ENCODE measurements at regions not wholly inside any gene's neighbourhood (a gene's known extent, or its start where the extent isn't known, plus 50 kb on each side); places are given as distances from the start of the nearest gene placed in this dataset.

DNA sequence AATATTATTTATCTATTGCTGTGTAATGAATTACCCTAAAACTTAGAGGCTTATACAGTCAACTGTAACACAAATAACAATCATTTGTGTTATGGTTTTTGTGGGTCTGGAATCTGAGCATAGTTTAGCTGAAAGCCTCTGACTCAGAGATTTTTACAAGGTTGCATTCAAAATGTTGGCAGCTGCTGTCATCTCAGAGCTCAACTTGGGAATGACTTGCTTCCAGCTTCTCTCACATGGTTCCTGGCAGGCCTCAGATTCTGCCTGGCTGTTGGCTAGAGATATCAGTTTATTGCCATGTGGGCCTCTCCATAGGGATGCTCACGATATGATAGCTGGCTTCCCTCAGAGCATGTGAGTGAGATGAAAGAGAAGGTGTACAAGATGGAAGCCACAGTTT is 70.2 kb upstream of the BRWD3 start:
- no CpG with 5 or more reads among the region's 1 CpG for WGBS (ENCODE audit: insufficient coverage)
- H3K27ac Mint-ChIP-seq = no peak overlapping the region

DNA sequence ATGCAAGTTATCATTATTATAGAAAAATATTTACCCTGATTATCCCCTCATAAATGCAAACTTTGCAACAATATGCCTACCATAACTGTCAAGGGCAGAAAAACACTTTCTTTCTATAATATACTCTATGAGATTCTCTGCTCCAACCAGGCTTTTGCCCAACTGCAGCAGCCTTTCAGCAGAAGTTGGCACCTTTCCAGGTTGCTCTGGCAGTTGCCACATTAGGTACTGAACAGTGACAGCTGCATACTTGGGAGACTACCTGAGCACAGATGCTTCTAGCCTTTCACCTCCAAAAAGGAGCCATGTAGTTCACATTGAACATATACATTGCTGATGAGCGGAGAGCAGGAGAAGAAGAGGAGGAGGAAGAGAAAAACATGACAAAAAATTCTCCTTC is 69.5 kb upstream of the BRWD3 start:
- H3K36me3 ChIP-seq (replicated peaks in 1 of 2; ENCODE audit: control insufficient read depth in 1 of 2, insufficient read depth in 2 of 2, low read length in 2 of 2) = no peaks in the 10 kb centered on the region
- H3K27me3 Mint-ChIP-seq (ENCODE audit: low read depth in 3 of 3) = peaks cover 0 to 3% (median 1%) of the 10 kb centered on the region in 3 donors
- H3K4me3 Mint-ChIP-seq = no peak overlapping the region
- intact Hi-C loops (cut with micrococcal nuclease) = no loop called here
- no peaks in the 10 kb centered on the region for H3K9me3 ChIP-seq (replicated peaks in 1 of 2; ENCODE audit: control insufficient read depth in 1 of 2, insufficient read depth in 1 of 2, low read length in 2 of 2)
- H3K4me1 Mint-ChIP-seq = no peaks in the 10 kb centered on the region
- no peaks in the 10 kb centered on the region for H4K20me1 ChIP-seq (ENCODE audit: insufficient read depth, low read length)
- H3K9ac ChIP-seq (ENCODE audit: insufficient read depth, low read length, poor library complexity, severe bottlenecking) = no peak overlapping the region
- H3K4me3 ChIP-seq (replicated peaks in 1 of 3; ENCODE audit: low read depth in 2 of 3, low read length in 3 of 3) = no peak overlapping the region
- H2AFZ ChIP-seq (ENCODE audit: insufficient read depth, low read depth, low read length, poor library complexity, severe bottlenecking) = no peak overlapping the region
- no peaks in the 10 kb centered on the region for H3K9me3 Mint-ChIP-seq
- H3K27ac Mint-ChIP-seq = no peak overlapping the region
- H3K27me3 ChIP-seq (ENCODE audit: control insufficient read depth in 2 of 2, insufficient read depth in 2 of 2, low read length in 2 of 2) = no peaks in the 10 kb centered on the region
- H3K36me3 Mint-ChIP-seq = no peaks in the 10 kb centered on the region
- WGBS (ENCODE audit: insufficient coverage) = no CpG with 5 or more reads among the region's 1 CpG
- H3K4me2 ChIP-seq (replicated peaks; ENCODE audit: extremely low read depth, low read length, poor library complexity, severe bottlenecking) = no peak overlapping the region
- TF ChIP-seq, protein P1, sequence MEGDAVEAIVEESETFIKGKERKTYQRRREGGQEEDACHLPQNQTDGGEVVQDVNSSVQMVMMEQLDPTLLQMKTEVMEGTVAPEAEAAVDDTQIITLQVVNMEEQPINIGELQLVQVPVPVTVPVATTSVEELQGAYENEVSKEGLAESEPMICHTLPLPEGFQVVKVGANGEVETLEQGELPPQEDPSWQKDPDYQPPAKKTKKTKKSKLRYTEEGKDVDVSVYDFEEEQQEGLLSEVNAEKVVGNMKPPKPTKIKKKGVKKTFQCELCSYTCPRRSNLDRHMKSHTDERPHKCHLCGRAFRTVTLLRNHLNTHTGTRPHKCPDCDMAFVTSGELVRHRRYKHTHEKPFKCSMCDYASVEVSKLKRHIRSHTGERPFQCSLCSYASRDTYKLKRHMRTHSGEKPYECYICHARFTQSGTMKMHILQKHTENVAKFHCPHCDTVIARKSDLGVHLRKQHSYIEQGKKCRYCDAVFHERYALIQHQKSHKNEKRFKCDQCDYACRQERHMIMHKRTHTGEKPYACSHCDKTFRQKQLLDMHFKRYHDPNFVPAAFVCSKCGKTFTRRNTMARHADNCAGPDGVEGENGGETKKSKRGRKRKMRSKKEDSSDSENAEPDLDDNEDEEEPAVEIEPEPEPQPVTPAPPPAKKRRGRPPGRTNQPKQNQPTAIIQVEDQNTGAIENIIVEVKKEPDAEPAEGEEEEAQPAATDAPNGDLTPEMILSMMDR (IDR thresholded peaks at IDR 0.05) = no peak
- no peaks in the 10 kb centered on the region for H3K79me2 ChIP-seq (ENCODE audit: insufficient read depth, low read length)
- no peaks in the 10 kb centered on the region for H3K4me1 ChIP-seq (ENCODE audit: control insufficient read depth in 1 of 2, insufficient read depth in 2 of 2, low read length in 2 of 2)
- H3K27ac ChIP-seq (ENCODE audit: low read depth in 1 of 2, low read length in 2 of 2) = no peak overlapping the region
- no peak for DNase-seq

More for the DNA sequence above, 70.2 kb upstream of the BRWD3 start:
- H3K27ac ChIP-seq (ENCODE audit: low read depth in 1 of 2, low read length in 2 of 2) = no peak overlapping the region
- no peaks in the 10 kb centered on the region for H3K27me3 ChIP-seq (ENCODE audit: control insufficient read depth in 2 of 2, insufficient read depth in 2 of 2, low read length in 2 of 2)
- Mint-ChIP-seq H3K27me3 (ENCODE audit: low read depth in 3 of 3) (peaks cover 0 to 3% (median 0%) of the 10 kb centered on the region in 3 donors), H3K4me1 (no peaks in the 10 kb centered on the region), H3K9me3 (no peaks in the 10 kb centered on the region), H3K4me3 (no peak overlapping the region), H3K36me3 (no peaks in the 10 kb centered on the region)
- no peak overlapping the region for H3K9ac ChIP-seq (ENCODE audit: insufficient read depth, low read length, poor library complexity, severe bottlenecking)
- H4K20me1 ChIP-seq (ENCODE audit: insufficient read depth, low read length) = no peaks in the 10 kb centered on the region
- no peaks in the 10 kb centered on the region for H3K9me3 ChIP-seq (replicated peaks in 1 of 2; ENCODE audit: control insufficient read depth in 1 of 2, insufficient read depth in 1 of 2, low read length in 2 of 2)
- TF ChIP-seq, protein P1 (IDR thresholded peaks at IDR 0.05) = no peak
- no peak for DNase-seq
- intact Hi-C loops (cut with micrococcal nuclease) = no loop called here
- no peaks in the 10 kb centered on the region for H3K4me1 ChIP-seq (ENCODE audit: control insufficient read depth in 1 of 2, insufficient read depth in 2 of 2, low read length in 2 of 2)
- no peak overlapping the region for H3K4me3 ChIP-seq (replicated peaks in 1 of 3; ENCODE audit: low read depth in 2 of 3, low read length in 3 of 3)
- H3K36me3 ChIP-seq (replicated peaks in 1 of 2; ENCODE audit: control insufficient read depth in 1 of 2, insufficient read depth in 2 of 2, low read length in 2 of 2) = no peaks in the 10 kb centered on the region
- H3K4me2 ChIP-seq (replicated peaks; ENCODE audit: extremely low read depth, low read length, poor library complexity, severe bottlenecking) = no peak overlapping the region
- H2AFZ ChIP-seq (ENCODE audit: insufficient read depth, low read depth, low read length, poor library complexity, severe bottlenecking) = no peak overlapping the region
- H3K79me2 ChIP-seq (ENCODE audit: insufficient read depth, low read length) = no peaks in the 10 kb centered on the region
